Neuronal stem cell (in vitro differentiated cells): ENCODE measurements at regions not wholly inside any gene's neighbourhood (a gene's known extent, or its start where the extent isn't known, plus 50 kb on each side); places are given as distances from the start of the nearest gene placed in this dataset.

Source experiments
- DNase-seq: peaks from one replicate; pipeline ENCODE4 v3.0.0-alpha.2; 2013; ENCODE audit warnings: low spot score
- H2AFZ ChIP-seq: one replicate; pipeline ENCODE4 v1.6.1; 2013; ENCODE audit warnings: mild to moderate bottlenecking, low read length, inconsistent platforms
- H2AK5ac ChIP-seq: 2 replicates; pipeline ENCODE4 v1.6.1; 2013; ENCODE audit warnings: low read depth, mild to moderate bottlenecking, inconsistent platforms, low read length, moderate library complexity, mixed read lengths
- H2BK120ac ChIP-seq: 2 replicates; pipeline ENCODE4 v1.6.1; 2013; ENCODE audit warnings: low read depth, mild to moderate bottlenecking, inconsistent platforms, low read length, moderate library complexity, mixed read lengths
- H2BK12ac ChIP-seq: one replicate; pipeline ENCODE4 v1.6.1; 2013; ENCODE audit warnings: low read length, inconsistent platforms
- H2BK15ac ChIP-seq: 2 replicates; pipeline ENCODE4 v1.6.1; 2013; ENCODE audit warnings: mild to moderate bottlenecking, low read length, inconsistent platforms, mixed read lengths
- H2BK5ac ChIP-seq: one replicate; pipeline ENCODE4 v1.6.1; 2013; ENCODE audit warnings: inconsistent platforms, mild to moderate bottlenecking, low read length, moderate library complexity
- H3K14ac ChIP-seq: one replicate; pipeline ENCODE4 v1.6.1; 2013; ENCODE audit warnings: low read length, inconsistent platforms
- H3K18ac ChIP-seq: 2 replicates; pipeline ENCODE4 v1.6.1; 2013; ENCODE audit warnings: low read length, inconsistent platforms
- H3K23ac ChIP-seq: 2 replicates; pipeline ENCODE4 v1.6.1; 2013; ENCODE audit warnings: low read depth, mild to moderate bottlenecking, mixed read lengths, low read length, inconsistent platforms; ENCODE audit not compliant: poor library complexity
- H3K27ac ChIP-seq: replicated peaks from 3 replicates; pipeline ENCODE4 v1.5.1; 2013; ENCODE audit warnings: low read length, inconsistent platforms
- H3K27me3 ChIP-seq, 3 experiments: 2 replicates each; pipeline ENCODE4 v1.6.1; 2013; ENCODE audit warnings: low read length in 3 of 3, mild to moderate bottlenecking in 2 of 3, inconsistent platforms in 1 of 3, low read depth in 1 of 3, mixed read lengths in 1 of 3, moderate library complexity in 1 of 3; ENCODE audit not compliant: control insufficient read depth in 3 of 3, insufficient read depth in 3 of 3
- H3K36me3 ChIP-seq, 2 donors: replicated peaks in 1 of 2; 2 replicates each; pipeline ENCODE4 v1.6.1; 2013; ENCODE audit warnings: low read length in 2 of 2; ENCODE audit not compliant: control insufficient read depth in 2 of 2, insufficient read depth in 2 of 2
- H3K4ac ChIP-seq: 2 replicates; pipeline ENCODE4 v1.6.1; 2013; ENCODE audit warnings: inconsistent platforms, mild to moderate bottlenecking, low read length, moderate library complexity
- H3K4me1 ChIP-seq, 2 donors: 1 replicate in 1 of 2; 2 replicates in 1 of 2; pipeline ENCODE4 v1.6.1; 2013; ENCODE audit warnings: low read length in 2 of 2, low read depth in 1 of 2; ENCODE audit not compliant: control insufficient read depth in 2 of 2, insufficient read depth in 1 of 2
- H3K4me2 ChIP-seq: one replicate; pipeline ENCODE4 v1.6.1; 2013; ENCODE audit warnings: mild to moderate bottlenecking, low read length, inconsistent platforms; ENCODE audit not compliant: insufficient read depth, poor library complexity, severe bottlenecking
- H3K4me3 ChIP-seq, 2 donors: 2 replicates each; pipeline ENCODE4 v1.5.1; 2013; ENCODE audit warnings: low read length in 2 of 2, mild to moderate bottlenecking in 2 of 2, inconsistent platforms in 1 of 2, moderate library complexity in 1 of 2
- H3K79me1 ChIP-seq: one replicate; pipeline ENCODE4 v1.6.1; 2013; ENCODE audit warnings: low read depth, mild to moderate bottlenecking, inconsistent platforms, low read length, moderate library complexity
- H3K9ac ChIP-seq: one replicate; pipeline ENCODE4 v1.6.1; 2013; ENCODE audit warnings: mild to moderate bottlenecking, low read depth, low read length, inconsistent platforms; ENCODE audit not compliant: poor library complexity
- H3K9me3 ChIP-seq, 2 donors: replicated peaks in 1 of 2; 2 replicates each; pipeline versions ENCODE3 to v1.6.1; 2013; ENCODE audit warnings: low read length in 2 of 2, mild to moderate bottlenecking in 2 of 2, inconsistent platforms in 1 of 2, low read depth in 1 of 2, mixed read lengths in 1 of 2, moderate library complexity in 1 of 2; ENCODE audit not compliant: control insufficient read depth in 2 of 2, insufficient read depth in 1 of 2
- H4K8ac ChIP-seq: one replicate; pipeline ENCODE4 v1.6.1; 2013; ENCODE audit warnings: low read depth, mild to moderate bottlenecking, inconsistent platforms, low read length, moderate library complexity
- H4K91ac ChIP-seq: one replicate; pipeline ENCODE4 v1.6.1; 2013; ENCODE audit warnings: low read length, low read depth, mild to moderate bottlenecking, inconsistent platforms; ENCODE audit not compliant: poor library complexity
- WGBS, 2 donors: extraction: QIAGEN DNeasy Blood & Tissue Kit; methylation state at CpG; one replicate each; pipeline ENCODE4 v1.1.7; 2013; ENCODE audit warnings: missing lambda C conversion rate in 2 of 2, mixed read lengths in 1 of 2; ENCODE audit not compliant: insufficient read length in 2 of 2, insufficient replicate concordance in 1 of 2; ENCODE audit errors: extremely low coverage in 2 of 2; 5-methylcytosine and 5-hydroxymethylcytosine counted together

DNA sequence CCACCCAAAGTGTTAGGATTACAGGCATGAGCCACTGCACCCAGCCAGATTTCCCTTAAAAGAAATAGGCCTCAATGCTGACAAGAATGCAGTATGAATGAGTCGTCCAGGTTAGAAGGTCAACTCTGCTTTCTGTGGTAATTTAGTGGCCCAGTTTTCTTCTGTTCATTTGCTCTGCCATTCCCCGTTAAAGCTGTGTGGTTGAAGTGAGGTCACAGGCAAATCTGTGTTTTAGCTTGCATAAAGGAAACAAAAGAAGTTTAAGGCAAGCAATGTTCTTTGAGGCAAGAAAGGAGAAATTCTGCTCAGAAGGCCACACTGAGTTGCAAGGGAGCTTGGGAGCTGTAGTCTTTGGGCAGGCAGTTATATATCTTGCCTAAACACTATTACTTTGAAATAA is 176.8 kb downstream of the LARP7 start:
- no peak overlapping the region for H2AK5ac ChIP-seq
- no peak overlapping the region for H2BK120ac ChIP-seq
- peaks cover 0 to 1% of the 10 kb centered on the region in 2 donors for H3K4me1 ChIP-seq
- no peak overlapping the region for H3K14ac ChIP-seq
- no peak overlapping the region for H4K91ac ChIP-seq
- H2BK15ac ChIP-seq: no peak overlapping the region
- H3K79me1 ChIP-seq: no peaks in the 10 kb centered on the region
- no peaks in the 10 kb centered on the region for H3K36me3 ChIP-seq
- no peak overlapping the region for H3K4me3 ChIP-seq
- H2AFZ ChIP-seq: peak overlapping the region; percentile 77
- H2BK12ac ChIP-seq: no peak overlapping the region
- no peak overlapping the region for H3K4ac ChIP-seq
- no peak overlapping the region for H3K4me2 ChIP-seq
- H3K18ac ChIP-seq: no peak overlapping the region
- no peaks in the 10 kb centered on the region for H3K9me3 ChIP-seq
- no peak overlapping the region for H4K8ac ChIP-seq
- H3K9ac ChIP-seq: no peak overlapping the region
- peak overlapping the region; percentile 41 for H3K27ac ChIP-seq
- no peaks in the 10 kb centered on the region for H3K27me3 ChIP-seq
- no CpG with 5 or more reads among the region's 2 CpGs for WGBS, 2 donors
- no peak overlapping the region for H3K23ac ChIP-seq
- no peak overlapping the region for H2BK5ac ChIP-seq
- peak; percentile 32 for DNase-seq

DNA sequence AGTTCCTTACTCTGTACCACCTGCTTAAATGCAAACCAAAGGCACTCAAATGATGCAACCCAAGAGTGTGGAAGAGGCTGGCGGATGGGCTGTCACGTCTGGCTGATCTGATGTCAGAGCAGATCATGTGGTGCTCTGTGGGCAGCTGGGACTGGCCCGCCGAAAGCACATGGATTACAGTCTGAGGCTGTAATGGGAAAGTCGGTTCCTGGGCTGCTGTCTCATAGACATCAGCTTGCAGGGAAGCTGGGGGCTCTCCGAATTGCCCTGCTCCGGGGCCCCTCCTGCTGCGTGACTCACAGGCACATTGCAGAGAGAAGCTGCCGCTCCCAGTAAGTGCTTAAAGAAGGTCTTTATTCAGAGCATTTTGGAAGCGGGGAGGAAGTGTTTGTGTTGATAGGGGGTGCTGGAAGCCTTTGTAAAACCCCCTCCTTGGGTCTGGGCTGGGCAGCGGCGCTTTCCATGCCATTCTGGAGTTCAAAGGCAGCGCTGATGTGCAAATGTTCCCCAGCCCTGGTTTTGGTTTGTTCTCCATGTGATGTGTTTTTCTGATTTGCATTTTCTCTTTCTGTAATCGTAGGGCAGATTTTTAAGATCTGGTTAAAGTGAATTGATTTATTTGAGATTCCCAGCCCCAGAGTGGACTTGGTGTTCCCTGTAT is 181.1 kb downstream of the LARP7 start:
- peaks cover 0 to 2% of the 10 kb centered on the region in 2 donors for H3K4me1 ChIP-seq
- H2BK12ac ChIP-seq: peak overlapping the region; percentile 24
- H3K79me1 ChIP-seq: no peaks in the 10 kb centered on the region
- no peak overlapping the region for H2BK15ac ChIP-seq
- H3K9me3 ChIP-seq: no peaks in the 10 kb centered on the region
- H4K91ac ChIP-seq: no peak overlapping the region
- H3K36me3 ChIP-seq: no peaks in the 10 kb centered on the region
- H3K27me3 ChIP-seq: no peaks in the 10 kb centered on the region
- no peak overlapping the region for H2AK5ac ChIP-seq
- peak overlapping the region; percentile 65 for H3K4me2 ChIP-seq
- no peak overlapping the region for H2BK120ac ChIP-seq
- peak overlapping the region; percentile 94 for H2AFZ ChIP-seq
- H3K9ac ChIP-seq: no peak overlapping the region
- peak overlapping the region; percentile 27 for H3K27ac ChIP-seq
- no CpG with 5 or more reads among the region's 14 CpGs for whole genome bisulfite sequencing, 2 donors
- H3K4me3 ChIP-seq: peak overlapping the region; percentile 50 to 69
- no peak overlapping the region for H3K23ac ChIP-seq
- no peak overlapping the region for H3K14ac ChIP-seq
- H3K18ac ChIP-seq: peak overlapping the region; percentile 42
- H4K8ac ChIP-seq: no peak overlapping the region
- H2BK5ac ChIP-seq: no peak overlapping the region
- H3K4ac ChIP-seq: no peak overlapping the region
- peak; percentile 40 for DNase-seq

DNA sequence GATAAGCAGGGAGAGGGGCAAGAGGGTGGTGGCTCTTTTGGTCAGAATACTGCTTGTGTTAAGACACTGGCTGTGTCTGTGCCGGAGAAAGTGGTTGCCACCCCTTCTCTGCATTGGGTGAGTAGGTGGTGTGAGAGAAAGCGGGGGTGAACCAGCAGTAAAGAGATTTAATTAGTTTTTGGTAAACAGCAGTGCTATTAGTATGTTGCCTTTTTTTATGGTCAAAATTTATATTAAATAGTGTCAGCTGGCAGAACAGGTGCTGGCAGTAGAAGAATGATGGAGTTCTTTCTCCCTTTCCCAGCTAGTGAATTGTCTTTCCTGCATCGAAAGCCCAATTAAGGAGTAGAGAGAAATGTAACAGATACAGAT is 181.6 kb downstream of the LARP7 start:
- H3K27ac ChIP-seq: no peak overlapping the region
- H2BK15ac ChIP-seq: no peak overlapping the region
- H3K79me1 ChIP-seq: no peaks in the 10 kb centered on the region
- H3K4me3 ChIP-seq: peak overlapping the region in 1 of 2 donors; percentile 50
- no peak overlapping the region for H4K91ac ChIP-seq
- no peak overlapping the region for H2AK5ac ChIP-seq
- no CpG with 5 or more reads among the region's 3 CpGs for WGBS, 2 donors
- no peak overlapping the region for H3K23ac ChIP-seq
- H3K9me3 ChIP-seq: no peaks in the 10 kb centered on the region
- H3K18ac ChIP-seq: no peak overlapping the region
- H2BK12ac ChIP-seq: no peak overlapping the region
- H2BK5ac ChIP-seq: no peak overlapping the region
- no peaks in the 10 kb centered on the region for H3K27me3 ChIP-seq
- no peak for DNase-seq
- H3K4ac ChIP-seq: no peak overlapping the region
- H2AFZ ChIP-seq: peak overlapping the region; percentile 94
- peak overlapping the region; percentile 65 for H3K4me2 ChIP-seq
- no peak overlapping the region for H3K14ac ChIP-seq
- peaks cover 0 to 2% of the 10 kb centered on the region in 2 donors for H3K4me1 ChIP-seq
- H3K9ac ChIP-seq: no peak overlapping the region
- no peaks in the 10 kb centered on the region for H3K36me3 ChIP-seq
- no peak overlapping the region for H4K8ac ChIP-seq
- no peak overlapping the region for H2BK120ac ChIP-seq

DNA sequence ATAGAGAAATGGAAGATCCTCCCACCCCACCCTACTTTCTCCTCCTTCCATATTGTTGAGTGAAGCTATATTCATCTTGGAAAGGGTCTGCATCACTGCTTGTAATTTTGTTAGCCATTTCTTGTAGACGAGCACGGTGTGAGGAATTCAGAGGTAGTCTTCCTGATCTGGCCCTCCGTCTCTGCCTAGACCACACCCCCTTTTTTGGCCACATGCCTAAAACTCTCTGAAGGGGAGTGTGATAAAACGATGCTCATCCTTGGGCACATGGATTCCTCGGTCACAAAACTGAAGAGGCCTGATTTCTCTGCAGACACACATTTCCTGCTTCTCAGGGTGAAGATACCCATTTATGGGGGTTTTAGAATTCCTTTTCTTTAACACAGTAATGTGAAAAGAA is 182.8 kb downstream of the LARP7 start:
- no peak overlapping the region for H3K14ac ChIP-seq
- no peak overlapping the region for H3K4me3 ChIP-seq
- H2AK5ac ChIP-seq: no peak overlapping the region
- H3K18ac ChIP-seq: no peak overlapping the region
- H3K9me3 ChIP-seq: no peaks in the 10 kb centered on the region
- H2BK12ac ChIP-seq: no peak overlapping the region
- H2AFZ ChIP-seq: no peak overlapping the region
- no peak overlapping the region for H4K8ac ChIP-seq
- WGBS, 2 donors: no CpG with 5 or more reads among the region's 5 CpGs
- no peak overlapping the region for H4K91ac ChIP-seq
- H2BK15ac ChIP-seq: no peak overlapping the region
- H3K27ac ChIP-seq: no peak overlapping the region
- H3K4me1 ChIP-seq: peaks cover 0 to 2% of the 10 kb centered on the region in 2 donors
- H2BK5ac ChIP-seq: no peak overlapping the region
- H3K36me3 ChIP-seq: no peaks in the 10 kb centered on the region
- H3K4ac ChIP-seq: no peak overlapping the region
- no peaks in the 10 kb centered on the region for H3K27me3 ChIP-seq
- no peak for DNase-seq
- H3K79me1 ChIP-seq: no peaks in the 10 kb centered on the region
- no peak overlapping the region for H2BK120ac ChIP-seq
- H3K23ac ChIP-seq: no peak overlapping the region
- no peak overlapping the region for H3K4me2 ChIP-seq
- H3K9ac ChIP-seq: no peak overlapping the region
